GM19463 (cell line): ENCODE measurements at regions not wholly inside any gene's neighbourhood (a gene's known extent, or its start where the extent isn't known, plus 50 kb on each side); places are given as distances from the start of the nearest gene placed in this dataset.

Source experiments
- ATAC-seq: cut with Tn5 transposase; IDR thresholded peaks from one replicate; pipeline ENCODE4 v1.9.1; 2021; ENCODE audit warnings: mild to moderate bottlenecking, moderate library complexity; ENCODE audit not compliant: unreplicated experiment

DNA sequence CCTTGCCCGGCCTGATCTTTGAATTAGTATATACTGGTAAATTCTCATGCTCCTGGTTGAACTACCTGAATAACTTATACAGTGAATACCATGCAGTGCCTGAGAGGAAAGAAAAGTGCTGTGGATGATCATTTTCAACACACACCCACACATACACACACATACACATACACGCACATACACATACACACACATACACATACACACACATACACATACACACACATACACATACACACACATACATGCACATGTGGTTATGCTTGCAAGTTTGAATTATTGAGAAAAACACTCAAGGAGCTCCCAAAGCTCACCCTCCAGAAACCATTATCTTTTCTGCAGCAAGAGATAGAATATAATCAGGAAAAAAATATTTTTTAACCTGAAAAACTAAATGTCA is 366.9 kb upstream of the RASGEF1B start:
- ATAC-seq = no peak

DNA sequence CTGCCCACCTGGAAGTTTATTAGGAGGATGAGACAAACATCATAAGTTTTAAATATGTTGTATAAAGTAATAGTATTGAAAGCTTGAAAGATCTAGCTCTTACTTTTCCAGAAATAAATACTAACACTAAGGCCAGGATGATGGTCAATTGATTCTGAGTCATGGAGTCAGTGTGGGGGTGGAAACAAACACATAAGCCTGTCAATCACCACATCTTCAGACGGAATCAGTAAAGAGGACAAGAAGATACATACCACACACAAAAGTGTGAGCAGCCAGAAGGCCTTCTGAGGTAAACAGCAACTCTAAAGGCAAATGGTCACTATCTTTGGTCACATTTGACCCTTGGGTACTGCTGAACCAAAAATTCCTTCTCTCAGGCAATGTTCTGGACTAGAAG is 365.0 kb upstream of the RASGEF1B start:
- no peak for ATAC-seq

DNA sequence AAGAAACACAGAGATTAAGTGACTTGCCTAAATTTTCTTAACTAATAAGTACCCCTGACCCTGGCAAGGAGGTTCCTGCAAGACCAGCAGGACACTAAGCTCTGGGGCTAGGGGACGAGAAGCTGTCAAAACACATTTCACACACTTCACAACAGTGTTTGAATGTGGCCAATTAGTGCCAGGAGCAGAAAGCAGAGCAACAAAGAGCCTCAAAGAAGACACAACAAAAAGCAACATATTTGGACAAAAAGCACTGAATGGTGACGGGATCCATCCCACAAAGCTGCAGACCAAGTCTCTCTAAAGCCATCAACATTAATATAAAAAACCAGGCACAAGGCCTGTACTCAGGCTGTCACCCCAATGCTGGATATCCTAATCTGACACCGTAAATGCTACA is 361.9 kb upstream of the RASGEF1B start:
- ATAC-seq = no peak

DNA sequence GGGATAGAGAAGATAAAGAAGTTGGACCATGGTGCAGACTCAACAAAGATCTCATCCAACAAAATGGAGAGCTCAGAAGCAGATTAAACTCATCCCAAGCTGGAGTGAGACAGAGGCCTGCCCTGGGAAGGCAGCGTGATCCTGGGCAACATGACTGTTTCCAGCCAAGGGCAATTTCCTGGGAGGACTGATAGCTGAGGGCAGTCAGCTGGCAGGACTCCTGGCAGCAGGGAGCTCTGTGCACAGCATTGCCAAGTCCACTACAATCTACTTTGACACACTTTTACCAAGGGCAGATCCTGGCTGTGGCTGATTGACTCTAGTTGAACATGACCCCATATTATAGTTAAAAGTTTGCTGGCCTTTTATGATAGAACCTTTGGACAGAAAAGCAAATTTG is 357.3 kb upstream of the RASGEF1B start:
- no peak for ATAC-seq

DNA sequence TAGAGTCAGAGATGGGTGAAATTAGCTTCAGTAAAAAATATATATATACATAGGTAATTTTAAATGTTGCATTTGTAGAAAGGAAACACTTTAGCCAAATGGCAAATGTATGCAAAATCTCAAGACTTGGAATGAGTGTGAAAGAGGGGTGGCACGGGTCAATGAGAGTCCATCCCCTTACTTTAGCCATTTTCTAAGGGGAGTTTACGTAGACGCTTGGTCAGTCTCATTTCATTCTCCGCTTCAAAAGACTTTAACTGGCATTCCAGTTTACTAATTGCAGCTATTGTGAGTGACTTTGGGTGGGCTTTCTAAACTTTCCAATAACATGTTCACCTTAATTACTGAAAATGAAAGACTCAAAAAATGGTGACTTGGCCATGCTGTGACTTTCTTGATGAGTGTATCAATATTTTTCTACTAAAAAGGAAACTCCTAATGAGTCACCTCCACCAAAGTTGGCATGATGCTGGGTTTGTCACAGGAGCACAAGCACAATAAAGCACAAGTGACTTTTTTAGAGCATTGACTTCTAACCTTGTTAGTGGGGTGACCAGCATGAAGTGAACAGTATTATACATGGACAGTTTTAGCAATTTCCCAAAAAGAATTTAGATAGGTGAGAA is 356.0 kb upstream of the RASGEF1B start:
- peak; percentile 86 for ATAC-seq

DNA sequence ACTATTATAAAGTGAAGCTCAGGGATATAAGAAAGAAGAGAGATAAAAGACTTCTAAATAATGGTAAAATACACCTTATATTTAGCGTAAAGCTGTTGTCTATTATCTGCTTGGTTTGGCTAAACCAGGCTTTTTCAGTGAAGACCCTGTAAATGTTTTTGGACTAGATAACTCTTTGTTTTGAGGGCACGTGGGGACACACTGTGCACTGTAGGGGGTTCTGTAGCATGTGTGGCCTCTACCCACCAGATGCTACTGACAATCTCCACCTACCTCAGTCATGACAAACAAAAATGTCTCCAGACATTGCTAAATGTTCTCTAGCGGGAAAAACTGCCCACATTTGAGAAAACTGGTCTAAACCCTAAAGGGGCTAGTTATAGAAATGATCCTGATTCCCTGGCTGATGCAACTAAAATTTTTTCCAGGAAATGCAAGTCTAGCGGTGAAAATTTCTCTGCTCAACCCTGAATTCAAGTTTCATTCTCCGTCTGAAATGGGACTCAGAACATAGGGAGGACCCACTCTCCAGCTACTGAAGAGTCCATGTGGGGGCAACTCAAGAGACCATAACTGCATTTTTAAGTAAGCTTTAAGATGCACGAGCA is 355.2 kb upstream of the RASGEF1B start:
- no peak for ATAC-seq

DNA sequence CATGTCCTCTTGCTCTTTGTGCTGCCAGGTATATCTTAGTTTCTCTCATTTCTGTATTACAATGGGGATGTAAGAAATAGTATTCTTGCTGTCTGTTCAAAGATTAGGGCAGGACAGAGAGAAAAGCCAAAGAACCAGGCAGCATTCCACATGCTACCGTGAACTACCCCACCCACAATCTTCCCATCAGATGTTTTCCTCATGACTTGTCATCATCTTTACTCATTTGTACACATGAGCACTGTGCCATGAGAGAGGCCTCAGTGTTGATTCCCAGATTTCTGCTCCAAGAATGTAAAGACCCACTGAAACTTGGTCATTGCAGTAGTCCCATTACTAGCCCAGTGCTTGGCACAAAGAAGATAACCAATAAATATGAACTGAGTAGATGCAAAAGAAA is 354.6 kb upstream of the RASGEF1B start:
- no peak for ATAC-seq

DNA sequence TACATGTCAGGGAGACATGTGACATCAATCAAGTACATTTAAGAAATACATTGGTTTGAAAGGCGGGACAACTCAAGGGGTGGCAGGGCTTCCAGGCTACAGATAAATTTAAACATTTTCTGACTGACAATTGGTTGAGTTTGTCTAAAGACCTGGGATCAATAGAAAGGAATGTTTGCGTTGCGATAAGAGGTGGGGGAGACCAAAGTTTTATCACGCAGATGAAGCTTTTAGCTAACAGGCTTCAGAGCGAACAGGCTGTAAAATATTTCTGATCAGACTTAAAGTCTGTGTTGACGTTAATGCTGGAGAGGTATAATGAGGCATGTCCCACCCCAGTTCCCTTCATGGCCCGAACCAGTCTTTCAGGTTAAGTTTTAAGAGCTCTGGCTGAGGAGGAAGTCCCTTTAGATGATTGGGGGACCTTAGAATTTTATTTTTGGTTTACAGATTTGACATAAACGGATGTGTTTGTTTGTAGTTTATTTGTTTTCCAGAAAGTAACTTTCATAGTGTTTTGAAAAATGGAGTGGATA is 346.7 kb upstream of the RASGEF1B start:
- ATAC-seq = no peak

DNA sequence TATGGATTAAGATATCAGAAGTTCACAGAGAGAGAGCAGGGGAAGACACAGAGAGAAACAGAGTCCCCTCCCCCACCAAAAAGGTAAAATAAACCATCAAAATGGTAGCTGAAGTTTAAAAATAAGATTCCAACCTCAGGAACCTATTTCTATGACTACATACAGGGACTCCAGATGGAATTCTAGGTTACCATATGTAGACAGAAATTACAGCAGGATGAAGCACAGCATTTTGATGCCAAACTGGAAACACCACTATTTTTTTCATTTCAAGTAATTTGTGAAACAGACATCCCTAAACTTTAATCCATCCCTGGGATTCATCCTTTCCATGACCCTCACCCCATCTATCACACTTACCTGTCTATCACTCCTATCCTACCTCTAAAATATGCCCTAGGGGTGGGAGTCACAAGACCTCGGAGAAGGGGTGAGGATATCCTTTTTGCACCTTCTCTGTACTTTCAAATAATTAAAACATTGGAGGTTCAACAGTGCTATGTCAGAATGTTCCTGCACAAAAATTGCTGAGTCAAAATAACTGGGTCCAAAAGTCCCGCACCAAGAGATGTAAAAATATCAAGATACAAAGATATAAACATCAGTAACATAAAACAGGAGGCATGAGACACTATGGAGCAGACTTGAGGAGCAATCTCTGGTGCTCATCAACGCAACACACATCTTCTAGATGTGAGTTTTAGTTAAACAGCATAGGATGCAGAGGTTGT is 344.5 kb upstream of the RASGEF1B start:
- no peak for ATAC-seq

DNA sequence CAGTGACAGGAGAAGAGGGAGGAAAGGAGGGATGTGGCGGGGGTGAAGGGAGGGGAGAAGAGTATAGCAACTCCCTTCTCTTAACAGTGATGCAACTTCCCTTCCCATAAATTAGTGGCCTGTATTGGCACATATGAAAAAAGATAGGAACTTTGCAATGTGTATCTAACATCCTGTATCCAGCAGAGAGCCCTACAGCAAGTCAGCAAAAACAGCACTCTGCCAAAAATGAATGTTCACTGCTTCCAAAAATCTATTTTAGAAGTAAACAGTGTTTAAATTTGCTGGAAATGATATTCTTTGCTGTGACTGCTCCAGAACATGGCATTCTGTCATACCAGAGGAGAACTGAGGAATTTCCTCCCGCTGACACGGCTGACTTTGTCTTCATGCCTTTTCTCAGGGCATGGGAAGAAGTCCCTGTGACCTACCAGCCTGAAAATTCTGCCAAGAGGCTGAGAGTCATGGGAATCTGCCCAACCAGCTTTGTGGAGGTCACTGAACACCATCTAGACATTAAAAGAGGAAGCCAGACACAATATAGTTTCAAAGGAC is 343.4 kb upstream of the RASGEF1B start:
- ATAC-seq = no peak

DNA sequence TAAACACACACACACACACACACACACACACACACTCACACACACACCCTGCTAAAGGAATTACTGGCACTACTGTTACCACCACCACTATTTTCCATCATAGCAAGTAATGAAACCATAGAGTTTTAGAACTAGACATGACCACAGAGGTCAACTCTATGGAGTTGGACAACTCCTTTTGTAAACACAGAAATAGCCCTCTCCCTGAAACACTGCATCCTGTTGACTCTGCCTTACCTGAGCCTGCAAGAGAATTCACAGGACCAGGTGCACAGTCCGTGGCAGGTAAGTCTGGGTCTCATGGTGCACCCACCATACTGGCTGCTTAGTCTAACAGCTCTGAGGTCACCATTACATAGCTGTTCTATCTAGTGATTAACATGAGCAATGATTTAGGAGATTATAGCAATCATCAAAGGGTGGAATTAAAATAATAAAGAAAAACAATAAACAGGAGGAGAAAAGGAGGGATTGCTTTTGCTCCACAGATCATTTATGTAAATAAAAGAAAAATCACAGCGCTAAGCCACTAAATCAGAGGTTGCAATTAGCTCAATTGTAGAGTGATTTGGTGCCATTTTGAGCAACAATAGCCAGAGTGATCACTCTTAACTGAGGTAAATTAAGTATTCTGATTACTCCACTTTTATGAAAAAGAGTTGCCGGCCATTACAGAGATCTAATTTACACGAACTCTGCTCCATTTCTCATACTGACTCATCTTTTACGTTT is 340.0 kb upstream of the RASGEF1B start:
- no peak for ATAC-seq

DNA sequence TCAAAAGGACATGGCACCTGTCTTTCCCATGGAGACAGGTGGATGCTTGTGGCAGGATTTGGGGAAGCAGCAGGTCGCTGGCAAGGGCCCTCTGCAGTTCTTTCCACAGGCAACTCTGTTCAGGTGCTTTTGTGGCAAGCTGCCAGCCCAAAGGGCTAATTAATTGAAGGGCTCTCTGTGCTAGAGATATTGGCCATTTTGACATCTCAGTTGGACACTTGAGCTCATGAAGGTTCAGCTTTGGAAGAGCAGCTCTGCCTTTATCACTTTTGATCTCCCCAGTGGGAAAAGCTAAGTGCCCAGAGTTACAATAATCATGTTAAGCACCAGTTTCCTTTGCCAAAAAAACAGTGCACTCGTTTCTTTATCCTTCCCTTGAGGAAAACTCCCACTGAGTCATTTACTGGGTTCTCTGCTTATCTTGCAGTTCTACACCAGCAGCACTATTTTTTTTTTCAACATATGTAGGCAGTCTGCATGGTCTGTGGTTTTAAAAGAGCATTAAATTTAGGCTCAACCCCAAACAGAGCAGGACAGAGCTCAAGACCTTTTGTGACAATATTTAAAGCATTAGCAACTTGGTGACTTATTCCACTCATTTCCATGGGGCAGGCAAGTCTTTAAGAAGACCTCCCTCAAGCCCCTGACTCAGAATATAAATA is 336.4 kb upstream of the RASGEF1B start:
- no peak for ATAC-seq

DNA sequence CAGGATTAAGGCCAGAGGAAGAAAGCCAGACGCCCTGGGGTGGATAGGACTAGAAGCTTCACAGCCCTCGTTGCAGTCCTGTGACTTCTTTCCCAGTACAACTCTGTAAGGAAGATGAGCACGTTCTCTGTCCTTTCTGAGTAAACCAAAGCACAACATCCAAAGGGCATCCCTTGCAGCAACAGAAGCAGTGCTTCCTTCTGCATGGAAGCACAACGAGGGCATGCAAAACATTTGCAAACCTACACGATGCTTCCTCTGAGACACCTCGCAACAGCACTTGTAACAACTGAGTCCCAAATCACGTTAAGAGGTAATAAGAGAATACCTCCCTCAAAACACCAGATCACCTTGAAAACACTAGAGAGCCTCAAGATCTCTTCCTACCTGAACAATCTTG is 335.7 kb upstream of the RASGEF1B start:
- no peak for ATAC-seq

DNA sequence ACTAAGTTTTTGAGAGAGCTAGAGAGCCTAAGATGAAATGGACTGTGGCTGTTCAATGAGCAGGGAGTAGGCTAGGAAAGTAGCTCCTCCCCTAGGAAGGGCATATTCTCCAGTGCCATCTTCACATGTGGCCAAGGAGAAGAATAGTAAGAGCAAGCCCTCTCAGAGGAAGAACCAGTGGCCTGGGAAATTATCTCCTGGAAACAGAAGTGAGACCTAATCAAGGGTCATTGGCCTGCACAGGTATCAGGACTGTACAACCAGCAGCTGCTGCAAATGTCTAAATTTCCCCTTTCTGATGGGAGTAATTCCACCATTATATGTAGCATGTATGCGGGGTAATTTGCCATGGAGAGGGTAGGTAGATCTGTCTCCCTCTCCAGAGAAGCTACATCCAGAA is 334.8 kb upstream of the RASGEF1B start:
- no peak for ATAC-seq

DNA sequence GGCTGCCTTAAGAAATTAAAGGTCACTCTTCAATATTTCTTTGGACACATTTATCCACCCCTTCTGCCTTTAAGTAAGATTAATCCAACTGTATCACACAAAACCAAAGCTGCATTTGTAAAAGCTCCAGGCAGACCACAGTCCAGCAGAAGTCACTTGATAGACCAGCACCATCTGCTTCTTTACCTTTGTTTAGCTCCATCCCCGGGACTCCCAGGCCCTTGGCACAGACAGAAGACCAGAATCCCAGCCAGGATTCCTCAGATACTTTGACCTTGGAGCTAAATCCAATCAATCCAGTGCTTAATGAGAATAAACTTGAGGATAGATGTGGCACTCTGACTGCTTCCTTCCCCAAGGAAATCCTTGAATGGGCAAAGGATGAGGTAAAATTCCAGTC is 333.1 kb upstream of the RASGEF1B start:
- no peak for ATAC-seq

DNA sequence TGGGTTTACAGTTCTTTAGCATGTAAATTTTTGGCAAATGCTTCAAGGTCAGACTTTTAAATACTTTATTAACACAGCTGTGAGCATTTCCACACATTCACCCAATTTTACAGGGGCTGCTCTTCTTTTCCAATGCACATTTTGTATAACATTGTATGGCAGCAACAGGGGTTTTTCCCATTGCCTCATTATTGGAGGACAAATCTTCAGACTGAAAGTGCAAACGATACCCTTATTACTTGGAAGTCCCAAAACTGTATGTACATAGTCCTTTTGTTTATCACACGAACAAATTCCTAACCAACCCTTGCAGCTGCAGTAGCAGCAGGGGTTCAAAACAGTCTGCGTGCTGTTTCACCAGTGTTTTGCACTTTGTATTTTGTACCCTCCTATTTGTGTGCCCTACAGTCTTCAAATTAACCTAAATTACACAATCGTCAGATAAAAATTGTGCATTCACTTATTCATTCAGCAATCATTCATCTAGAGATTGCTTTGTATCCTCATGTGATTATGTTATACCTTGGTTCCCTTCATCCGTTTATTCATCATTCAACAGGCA is 330.7 kb upstream of the RASGEF1B start:
- peak; percentile 57 for ATAC-seq

DNA sequence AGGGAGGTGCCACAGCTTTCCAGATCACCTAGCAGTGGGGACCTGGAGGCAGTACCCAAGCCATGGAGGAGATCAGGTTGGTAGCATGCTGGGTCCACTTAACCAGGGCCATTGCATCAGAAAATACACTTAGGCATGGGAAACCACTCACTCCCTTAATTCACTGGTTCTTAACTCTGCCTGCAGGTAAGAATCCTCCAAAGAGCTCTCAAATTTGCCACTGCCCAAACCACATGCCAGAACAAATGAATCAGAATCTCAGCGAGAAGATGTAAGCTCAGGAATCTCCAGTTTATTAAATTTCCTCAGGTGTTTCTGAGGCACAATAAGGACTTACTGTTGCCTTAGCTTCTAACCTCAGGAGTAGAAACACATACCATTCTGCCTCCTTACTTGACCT is 327.7 kb upstream of the RASGEF1B start:
- no peak for ATAC-seq

DNA sequence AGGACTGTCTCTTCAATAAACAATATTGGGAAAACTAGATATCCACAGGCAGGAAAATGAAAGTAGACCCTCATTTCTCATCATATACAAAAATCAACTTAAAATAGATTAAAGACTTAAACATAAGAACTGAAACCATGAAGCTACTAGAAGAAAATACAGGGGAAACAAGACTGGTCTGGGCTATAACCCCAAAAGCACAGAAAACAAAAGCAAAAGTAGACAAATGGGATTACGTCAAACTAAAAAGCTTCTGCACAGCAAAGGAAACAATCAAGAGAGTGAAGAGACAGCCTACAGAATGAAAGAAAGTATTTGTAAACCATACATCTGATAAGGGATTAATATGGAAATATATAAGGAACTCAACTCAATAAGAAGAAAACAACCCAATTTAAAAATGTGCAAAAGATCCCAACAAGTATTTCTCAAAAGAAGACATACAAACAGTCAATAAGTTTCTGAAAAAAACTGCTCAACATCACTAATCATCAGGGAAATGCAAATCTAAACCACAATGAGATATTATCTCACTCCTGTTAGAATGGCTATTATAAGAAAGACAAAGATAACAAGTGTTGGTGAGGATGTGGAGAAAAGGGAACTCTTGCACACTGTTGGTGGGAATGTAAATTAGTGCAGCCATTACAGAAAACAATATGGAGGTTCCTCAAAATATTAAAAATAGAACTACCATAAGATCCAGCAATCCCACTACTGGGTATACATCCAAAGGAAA is 325.3 kb upstream of the RASGEF1B start:
- ATAC-seq = peak; percentile 67

DNA sequence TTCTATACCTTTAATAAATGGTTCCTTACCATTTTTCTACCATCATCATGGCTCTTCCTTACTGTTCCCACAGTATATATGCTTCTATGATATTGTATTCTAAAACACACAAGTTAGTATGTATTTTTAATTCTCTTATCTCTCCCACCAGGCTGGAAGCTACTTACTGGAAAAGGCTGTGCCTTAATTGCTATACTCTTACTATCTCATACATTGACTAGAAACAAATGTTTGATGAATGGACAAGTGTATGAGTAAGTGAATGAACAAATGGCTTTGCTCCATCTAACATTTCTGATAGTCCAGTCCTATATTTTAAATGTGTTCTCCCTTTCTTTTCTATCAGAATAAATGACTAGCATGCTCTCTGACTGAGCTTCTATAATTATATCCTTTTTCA is 320.8 kb upstream of the RASGEF1B start:
- ATAC-seq = no peak

DNA sequence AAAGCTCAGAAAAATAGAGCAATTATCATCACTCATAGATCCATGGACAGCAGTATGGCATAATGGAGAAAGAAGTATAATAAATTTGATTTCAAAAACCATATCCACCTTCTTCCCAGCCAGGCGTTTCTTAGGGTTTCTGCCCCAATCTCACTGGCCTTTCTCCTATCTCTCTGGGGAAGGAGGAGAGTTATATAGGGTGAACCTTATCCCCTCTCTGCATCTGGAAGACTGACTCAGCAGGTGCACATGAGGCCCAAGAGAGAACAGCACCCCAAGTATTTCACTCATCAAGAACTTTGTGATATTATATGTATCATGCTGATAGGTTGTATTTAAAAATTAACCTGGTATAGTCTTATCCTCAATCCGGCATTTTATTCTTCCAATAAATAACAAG is 318.8 kb upstream of the RASGEF1B start:
- no peak for ATAC-seq
